Activated CD8-positive, alpha-beta memory T cell treated with anti-CD3 and anti-CD28 coated beads, Interleukin-2, amount 50 U/mL, for 1 hour (primary cell): ENCODE measurements at regions not wholly inside any gene's neighbourhood (a gene's known extent, or its start where the extent isn't known, plus 50 kb on each side); places are given as distances from the start of the nearest gene placed in this dataset.

Source experiments
- DNase-seq: peaks from one replicate; pipeline ENCODE4 v3.0.0-alpha.2; 2020; ENCODE audit errors: extremely low read depth

DNA sequence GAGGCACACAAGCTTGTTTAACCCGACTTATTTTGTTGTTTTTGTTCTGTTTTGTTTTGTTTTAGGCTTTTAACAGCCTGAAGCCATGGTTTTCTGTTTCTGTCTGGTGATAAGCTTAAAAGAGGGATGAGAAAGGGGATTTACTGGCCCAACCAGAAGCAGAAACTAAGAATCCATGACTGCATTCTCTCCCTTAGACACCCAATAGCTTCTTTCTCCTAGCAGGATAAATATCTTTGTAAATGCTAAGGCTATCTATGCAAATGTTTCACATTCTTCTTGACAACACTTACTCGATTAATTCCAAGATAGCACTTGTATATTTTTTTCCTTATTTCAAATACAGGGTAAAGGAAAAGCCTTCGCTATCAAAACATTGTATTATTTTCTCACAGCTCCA lies 53.7 kb upstream of the SMAD1 start:
- DNase-seq, result no peak

DNA sequence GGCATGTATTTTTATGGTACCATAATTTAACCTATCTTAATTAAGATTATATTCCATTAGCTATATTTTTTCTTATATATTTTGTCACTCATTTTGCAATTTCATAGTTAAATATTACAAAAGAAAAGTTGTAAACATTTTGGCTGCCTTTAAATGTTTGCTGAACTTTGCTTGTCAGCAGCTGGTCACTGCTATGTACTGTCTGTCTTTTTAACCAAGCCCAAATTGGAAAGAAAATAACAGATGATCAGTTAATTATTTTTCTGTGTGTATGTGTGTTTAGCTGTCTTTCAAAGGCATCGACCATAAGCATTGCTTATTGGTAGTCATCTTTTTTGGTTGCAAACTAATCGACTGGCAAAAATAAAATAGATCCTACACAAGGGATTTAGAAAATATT lies 54.4 kb upstream of the SMAD1 start:
- no peak for DNase-seq

DNA sequence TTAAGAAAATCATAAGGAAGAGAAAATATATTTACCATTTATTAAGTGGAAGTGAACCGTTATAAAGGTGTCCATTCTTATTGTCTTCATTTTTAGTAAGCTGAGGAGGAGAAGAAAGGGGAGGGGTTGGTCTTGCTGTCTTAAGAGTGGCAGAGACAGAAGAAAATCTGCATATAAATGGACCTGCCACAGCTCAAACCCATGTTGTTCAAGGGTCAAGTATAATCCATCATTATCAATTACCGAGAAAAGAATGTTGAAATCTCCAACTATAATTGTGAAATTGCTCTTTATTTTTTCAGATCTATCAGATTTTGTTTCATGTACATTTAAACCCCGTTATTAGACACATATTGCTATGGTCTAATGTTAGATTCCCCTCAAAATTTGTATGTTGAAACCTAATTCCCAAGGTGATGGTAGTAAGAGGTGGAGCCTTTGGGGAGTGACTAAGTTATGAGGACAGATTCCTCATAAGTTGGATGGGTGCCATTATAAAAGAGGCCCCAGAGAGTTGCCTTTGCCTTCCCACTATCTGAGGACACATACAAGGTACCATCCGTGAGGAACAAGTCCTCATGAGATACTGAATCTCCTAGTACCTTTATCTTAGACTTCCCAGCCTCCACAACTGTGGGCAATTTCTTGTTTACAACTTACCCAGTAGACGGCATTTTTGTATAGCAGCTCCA lies 58.5 kb upstream of the SMAD1 start:
- DNase-seq, result no peak

DNA sequence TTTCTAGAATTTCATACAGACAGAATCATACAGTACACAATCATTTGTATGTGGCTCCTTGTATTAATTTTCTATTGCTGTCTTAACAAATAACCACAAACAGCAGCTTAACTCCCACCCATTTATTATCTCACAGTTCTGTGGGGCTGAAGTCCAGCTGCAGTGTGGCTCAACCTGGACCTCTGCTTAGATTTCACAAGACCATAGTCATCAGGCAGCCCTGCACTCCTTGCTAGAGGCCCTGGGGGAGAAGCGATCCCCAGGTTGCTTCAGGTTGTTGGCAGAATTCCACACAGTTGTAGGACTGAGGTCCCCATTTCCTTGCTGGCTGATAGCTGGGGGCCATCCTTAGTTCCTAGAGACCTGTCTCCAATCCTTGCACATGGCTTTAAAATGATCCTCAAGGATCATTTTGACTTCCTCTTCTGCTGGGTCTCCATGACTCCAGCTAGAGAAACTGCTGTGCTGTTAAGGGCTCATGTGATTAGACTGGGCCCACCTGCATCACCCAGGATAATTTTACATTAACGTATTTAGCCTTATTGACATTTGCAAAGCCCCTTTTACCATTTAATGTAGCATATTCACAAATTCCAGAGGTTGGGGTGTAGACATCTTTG lies 60.9 kb upstream of the SMAD1 start:
- no peak for DNase-seq

DNA sequence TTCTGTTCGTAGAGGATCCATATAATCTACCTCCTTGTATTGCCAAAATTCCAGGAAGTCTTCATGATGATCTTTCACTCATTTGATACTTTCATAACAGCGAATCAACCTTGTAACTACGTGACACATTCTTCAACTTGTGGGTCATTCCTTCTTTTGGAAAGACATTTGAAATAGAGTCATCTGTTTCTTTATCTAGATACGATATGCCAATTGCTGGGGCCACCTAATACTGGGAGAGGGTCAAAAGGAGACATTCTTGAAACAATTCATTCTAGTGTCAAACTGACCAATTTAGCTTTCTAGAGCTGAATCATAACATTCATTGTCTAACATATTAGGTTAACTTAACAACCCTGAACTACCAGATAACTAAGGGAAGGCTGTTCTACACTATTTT lies 62.9 kb upstream of the SMAD1 start:
- DNase-seq, result no peak

DNA sequence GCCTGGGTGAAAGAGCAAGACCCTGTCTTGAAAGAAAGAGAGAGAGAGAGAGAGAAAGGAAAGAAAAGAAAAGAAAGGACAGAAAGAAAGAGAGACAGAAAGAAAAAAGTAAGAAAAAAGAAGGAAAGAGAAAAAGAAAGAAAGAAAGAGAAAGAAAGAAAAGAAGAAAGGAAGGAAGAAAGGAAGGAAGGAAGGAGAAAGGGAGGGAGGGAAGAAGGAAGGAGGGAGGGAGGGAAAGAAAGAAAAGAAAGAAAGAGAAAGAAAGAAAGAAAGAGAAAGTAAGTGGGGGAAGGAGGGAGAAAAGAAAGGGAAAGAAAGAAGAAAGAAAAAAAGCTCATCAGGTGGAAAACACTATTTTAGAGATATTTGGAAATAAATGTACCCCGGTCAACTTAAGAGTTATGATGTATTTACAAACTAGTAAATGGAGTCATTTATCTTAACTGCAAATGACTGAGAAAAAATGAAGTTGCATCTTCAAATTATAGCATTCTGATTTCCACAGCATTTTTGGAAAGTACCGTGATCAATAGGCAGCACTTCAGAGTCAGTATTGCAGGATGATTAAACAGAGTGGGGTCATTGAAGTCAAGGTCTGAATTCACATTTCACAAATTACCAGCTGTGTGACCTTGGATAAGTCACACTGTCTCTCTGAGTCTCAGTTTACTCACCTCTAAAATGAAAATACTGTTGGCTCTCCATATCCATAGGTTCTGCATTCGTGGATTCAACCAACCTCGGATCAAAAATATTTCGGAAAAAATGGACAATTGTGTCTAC lies 64.1 kb upstream of the SMAD1 start:
- no peak for DNase-seq

DNA sequence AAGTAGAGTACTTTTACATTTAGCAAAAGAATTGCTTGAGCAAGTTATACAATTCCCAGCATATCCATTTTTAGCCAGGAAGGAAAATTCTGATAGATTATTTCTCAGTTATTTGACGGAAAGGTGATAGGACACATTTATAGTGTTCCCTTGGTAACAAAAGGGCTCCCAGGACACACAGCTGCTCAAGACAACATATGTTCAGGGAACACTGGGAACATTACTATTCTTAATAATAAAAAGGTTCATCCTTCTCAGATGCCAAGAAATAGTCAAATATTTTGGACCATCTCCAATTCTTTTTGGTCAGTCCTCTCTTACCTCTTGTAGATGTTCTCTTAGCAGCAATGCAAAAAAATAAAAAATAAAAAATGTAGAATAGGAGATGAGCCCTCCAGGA lies 66.8 kb upstream of the SMAD1 start:
- no peak for DNase-seq

DNA sequence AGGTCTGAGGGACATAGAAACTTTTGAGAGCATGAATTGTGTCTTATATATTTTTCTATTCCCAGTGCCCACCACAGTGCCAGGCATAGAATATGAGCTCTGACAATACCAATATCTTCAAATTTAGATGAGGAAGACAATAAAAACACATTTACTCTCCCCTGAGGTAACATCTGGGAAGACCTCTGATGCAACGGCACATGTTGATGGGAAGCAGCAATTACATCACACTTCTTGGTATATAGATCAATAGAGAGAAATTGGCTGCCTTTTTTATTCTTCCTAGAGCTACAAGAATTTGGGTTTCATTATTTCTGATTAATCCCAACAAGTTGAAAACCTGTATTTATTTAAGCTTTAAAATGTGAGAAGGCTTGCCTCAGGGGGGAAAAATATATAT lies 67.4 kb upstream of the SMAD1 start:
- DNase-seq, result no peak

DNA sequence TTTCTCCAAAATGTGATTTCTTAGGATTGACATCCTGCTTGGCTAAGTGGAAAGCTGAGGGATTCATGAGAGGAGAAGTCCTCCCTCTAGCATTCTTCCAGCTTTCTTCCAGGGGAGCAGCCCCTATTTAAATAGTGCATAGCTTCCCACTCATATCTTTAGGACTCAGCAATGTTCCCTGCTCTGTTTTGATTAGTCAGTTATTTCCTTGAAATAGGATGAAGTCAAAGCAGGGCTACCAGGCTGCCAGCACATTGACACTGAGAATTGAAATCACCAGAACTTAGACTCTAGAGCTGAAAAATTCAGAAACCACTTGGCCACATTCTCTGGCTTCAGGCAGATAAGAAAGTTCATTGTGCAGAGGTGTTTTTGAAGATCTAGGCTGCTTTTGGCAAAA lies 74.7 kb upstream of the SMAD1 start:
- DNase-seq, result no peak

DNA sequence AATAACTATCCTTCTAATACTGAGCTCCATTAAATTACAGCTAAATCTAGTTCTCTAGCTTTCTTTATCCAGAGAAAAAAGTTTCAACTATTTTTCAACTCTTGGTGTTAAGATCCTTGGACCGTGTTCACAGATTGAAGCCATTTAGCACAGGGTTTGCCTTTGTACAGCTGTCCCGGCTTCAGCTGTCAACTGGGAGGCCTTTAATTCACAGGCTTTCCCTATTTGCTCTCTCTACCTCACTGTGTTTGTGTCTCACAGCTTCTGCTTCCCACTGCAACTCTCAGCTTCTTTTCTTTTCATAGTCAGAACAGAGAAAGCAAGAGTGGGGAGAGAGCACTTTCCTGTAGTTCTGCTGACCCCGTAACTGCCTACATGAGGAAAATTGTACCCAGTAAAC lies 76.9 kb upstream of the SMAD1 start:
- DNase-seq, result no peak

DNA sequence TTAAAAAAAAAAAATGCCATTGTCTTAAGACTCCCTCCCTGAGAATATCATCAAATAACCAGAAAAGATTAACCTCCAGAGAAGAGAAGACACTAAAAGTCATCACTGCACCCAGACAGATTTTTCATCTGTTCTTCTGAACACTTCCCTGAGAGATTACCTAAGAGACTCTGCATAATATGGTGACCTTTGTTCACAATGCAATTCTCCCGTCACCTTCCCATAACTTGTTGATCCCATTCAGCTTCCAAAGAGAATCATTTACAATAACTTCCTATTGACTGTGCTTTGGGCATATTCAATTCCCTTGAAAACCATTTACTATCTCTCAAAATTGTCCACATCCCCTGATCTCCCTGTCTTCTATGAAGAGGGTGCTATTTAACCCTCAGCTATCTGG lies 85.1 kb upstream of the SMAD1 start:
- DNase-seq, result no peak

DNA sequence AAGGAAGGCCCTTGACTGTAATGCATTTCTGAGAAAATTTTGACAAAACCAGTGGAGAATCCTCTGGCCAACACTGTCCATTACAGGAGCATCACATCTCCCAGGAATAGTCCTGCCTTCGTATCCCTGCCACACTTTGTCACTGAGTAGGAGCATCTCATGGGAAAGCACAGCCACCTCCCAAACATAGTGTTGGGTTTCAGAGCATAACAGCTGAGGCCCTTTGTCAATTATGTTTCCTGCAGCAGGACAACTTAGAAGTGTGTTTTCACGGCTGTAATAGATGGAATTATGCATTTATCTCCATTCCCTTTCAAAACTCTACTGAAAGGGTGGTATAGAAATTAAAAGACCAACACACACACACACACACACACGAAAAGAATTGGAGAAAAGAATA lies 91.1 kb upstream of the SMAD1 start:
- no peak for DNase-seq

DNA sequence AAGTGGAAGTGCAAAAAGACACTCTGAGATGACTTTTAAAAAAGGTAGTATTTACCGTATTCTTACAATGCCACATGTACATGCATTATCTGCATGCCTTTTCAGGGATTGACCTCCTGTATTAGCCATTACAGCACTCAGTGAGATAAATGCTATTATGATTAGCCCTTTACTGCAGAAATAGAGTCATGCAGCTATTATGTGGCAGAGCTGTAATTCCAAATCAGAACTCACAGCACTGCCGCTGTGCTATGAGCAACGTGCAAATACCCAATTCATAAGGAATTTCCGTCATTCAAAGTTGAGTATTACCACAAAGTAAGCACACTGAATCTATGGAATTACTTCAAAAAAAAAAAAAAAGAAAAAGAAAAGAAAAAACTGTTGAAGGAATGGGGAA lies 92.1 kb upstream of the SMAD1 start:
- no peak for DNase-seq

DNA sequence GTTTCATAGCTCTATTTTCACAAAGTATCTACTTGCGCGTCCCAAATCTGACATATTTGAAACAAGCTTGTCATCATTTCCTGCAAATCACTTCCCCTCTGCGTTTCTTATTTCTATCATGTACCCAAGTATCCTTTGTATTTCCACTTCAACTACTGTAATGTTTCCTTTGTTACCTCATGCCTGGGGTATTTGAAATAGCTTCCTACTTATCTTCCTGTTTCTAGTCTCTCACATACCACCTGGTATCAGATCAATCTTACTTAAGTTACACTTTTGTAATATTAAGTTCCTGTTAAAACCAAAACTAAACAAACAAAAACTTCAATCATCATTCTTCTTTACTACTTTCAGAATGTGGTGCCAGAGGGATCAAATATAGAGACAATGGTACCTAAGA lies 93.6 kb upstream of the SMAD1 start:
- no peak for DNase-seq

DNA sequence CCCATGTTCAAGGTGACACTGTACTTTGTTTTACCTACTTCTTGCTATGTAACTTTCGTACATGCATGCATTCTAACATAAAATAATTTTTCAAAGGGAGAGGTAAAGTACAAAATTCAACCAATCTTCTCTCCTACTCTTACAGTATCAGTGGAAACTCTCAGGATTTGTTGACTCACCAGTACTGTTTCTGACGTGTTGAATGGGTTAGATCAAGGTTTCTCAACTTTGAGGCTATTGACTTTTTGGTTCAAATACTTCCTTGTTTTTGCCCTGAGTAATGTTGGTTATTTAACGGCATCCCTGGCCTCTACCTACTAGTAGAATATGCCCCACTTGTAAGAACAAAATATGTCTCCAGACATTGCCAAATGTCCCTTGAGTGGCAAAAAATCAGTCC lies 94.6 kb upstream of the SMAD1 start:
- no peak for DNase-seq

DNA sequence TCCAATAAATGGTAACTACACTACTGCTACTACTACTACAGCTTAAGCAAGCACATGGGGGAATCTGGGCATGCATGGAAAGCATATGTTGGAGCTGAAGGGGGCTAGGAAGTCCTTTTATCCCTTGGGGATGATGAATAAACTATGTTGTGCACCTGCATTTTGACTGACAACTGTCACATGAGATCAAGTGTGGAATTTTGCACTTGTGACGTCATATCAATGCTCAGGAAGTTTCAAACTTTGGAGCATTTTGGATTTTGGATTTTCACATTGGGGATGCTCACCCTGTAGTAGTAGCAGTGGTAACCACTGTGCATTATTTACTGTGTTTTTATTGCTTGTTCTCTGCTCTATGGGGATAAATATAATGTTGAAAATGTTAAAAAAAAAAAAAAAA lies 100.5 kb upstream of the SMAD1 start:
- DNase-seq, result no peak

DNA sequence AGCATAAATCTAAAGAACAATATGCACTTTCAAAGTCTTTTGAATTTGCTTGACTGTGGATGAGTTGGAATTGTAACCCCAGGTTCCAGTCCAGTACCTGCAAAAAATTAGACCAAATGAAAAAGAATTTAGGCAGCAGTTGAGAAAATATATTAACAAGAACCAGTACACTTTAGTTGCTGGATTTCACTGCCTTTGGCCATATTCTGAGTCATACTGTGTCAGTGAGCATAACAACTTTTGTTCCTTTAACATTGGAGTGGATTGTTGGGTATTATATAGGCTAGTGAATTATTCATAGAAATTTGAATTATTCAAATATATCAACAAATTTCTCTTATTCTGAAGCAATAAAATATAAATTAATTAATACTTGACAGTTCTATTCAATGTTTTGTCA lies 101.5 kb upstream of the SMAD1 start:
- no peak for DNase-seq

DNA sequence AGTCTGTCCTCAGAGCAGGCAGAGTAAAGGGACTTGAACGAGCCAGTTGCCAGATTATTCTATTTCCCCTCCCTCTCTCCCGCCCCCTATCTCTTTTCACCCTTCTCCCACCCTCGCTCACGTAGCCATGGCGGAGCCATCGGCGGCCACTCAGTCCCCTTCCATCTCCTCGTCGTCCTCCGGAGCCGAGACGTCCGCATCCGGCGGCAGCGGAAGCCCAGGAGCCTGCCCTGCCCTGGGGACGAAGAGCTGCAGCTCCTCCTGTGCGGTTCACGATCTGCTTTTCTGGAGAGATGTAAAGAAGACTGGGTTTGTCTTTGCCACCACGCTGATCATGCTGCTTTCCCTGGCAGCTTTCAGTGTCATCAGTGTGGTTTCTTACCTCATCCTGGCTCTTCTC lies 106.2 kb upstream of the SMAD1 start:
- no peak for DNase-seq

DNA sequence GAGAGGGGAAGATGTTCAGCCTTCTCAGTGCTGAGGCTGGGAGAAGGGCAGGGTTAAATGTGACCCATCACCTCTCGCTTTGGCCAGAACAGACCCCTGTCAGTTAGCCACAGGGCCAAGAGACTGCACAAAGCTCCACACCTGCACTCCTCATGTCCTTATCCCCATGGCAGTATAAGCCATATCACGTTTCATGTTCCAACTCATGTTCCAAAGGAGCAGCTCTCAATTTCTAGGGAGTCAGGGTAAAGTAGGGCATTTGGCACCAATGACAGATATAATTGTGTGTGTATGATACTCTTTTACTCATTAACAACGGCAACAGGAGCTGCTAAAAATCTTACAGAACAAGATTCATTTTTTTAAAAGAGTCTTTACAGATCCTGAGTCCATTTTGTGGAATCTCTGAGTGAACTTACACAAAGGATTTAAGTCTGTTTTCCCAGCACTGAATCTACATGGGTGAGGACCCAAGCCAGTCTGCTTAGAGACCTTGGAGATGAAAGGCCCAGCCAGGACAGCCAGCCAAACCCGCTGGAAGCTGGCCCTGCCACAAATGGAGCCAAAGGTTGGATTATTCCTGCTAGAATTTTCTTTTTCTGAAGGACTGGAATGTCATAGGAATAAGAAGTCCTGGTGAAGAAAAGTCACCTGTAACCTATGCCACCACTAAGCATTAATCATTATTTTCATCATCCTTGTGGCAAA lies 129.1 kb upstream of the SMAD1 start:
- DNase-seq, result no peak

DNA sequence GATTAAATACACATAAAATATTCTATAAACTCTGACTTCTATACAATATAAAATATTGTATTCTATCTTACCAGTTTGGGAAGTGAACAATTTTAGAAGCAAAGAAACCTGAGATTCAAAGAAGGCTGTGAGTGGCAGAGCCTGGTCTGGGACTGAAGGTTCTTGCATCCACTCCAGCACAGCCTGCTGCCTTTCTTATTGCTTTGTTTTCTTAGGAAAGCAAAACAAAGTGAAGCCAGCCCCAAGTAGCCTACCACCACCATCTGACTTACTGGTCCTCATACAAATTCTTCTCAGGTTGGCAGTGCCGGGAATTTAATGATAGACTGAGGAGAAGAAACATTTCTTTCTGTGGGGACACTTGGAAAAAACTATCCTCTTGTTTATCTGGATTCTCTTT lies 129.7 kb upstream of the SMAD1 start:
- no peak for DNase-seq

DNA sequence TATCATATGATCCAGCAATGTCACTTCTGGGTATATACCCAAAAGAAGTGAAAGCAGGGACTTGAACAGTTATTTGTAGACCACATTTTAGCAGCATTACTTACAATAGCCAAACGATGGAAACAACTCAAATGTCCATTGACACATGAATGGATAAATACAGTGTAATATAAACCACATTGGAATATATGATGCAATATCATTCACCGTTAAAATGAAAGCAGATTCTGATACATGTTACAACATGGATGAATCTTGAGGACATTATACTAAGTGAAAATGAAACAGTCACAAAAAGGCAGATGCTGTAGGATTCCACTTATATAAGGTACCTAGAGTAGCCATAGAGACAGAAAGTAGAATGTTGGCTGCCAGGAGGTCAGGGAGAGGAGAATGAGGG lies 130.5 kb upstream of the SMAD1 start:
- no peak for DNase-seq

DNA sequence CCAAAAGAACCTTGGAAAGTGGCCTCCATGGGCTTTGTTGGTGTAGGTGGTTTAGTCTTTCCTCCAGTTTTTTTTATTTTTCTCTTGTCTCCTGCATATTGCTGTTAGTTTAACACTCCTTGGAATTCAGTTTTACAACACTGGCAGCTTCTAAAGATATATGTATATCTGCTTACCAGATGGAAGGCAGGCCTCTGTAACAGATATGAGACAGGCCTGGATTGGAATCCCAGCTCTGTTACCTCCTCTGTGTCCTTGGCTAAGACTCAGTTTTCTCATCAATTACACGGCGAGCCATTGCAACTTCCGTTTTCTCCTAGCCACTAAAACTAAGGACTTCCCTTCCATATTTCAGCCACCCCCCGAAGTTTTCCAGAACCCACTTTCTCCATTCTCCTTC lies 133.4 kb upstream of the SMAD1 start:
- DNase-seq, result no peak

DNA sequence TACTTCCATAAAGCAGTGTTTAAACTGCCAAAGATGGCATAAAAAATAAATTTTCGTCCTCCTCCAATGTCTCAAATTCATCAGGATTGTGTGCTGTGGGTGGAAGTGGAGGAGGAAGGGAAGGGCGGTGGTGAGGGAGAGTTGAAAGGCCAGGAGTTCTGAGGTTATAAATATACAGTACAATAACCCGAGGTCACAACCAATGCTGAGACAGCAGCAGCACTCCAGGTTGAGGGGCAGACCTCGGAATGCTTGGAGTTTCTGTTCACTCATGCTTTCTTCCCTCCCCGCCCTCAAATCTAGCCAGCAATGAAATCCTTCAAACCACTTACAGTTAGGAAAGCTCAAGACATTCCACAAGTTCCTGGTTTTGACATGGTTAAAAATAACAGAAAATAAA lies 134.0 kb upstream of the SMAD1 start:
- no peak for DNase-seq
